Midbrain (tissue), 1 donor: ENCODE measurements at regions not wholly inside any gene's neighbourhood (a gene's known extent, or its start where the extent isn't known, plus 50 kb on each side); places are given as distances from the start of the nearest gene placed in this dataset.

ENCODE experiments used
- DNase-seq: peaks from one replicate; lab custom pipeline; 2025; lab: John Stamatoyannopoulos, UW

DNA sequence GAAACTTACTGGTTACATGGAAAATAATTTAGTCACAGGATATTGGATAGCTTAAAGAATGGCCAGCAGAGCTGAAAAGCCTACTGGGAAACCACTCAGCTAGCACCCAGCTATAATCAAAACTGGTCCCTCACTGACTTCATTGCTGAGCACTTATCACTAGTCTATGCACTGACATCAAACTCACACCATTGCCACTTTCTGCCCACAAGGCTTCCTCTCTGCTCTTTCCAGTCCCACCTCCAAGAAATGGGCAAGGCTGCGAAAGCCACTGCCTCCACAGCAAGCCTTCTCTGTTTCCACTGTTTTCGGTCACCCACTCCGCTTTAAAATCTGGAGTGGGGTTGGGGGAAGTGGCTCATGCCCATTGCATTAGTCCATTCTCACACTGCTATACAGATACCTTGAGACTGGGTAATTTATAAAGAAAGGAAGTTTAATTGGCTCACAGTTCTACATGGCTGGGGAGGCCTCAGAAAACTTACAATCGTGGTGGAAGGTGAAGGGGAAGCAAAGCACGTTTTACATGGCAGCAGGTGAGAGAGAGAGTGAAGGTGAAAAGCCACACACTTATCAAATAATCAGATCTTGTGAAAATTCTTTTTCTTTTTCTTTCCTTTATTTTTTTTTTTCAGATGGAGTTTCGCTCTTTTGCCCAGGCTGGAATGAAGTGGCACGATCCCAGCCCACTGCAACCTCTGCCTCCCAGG, 77.0 kb upstream of the CERS6 start:
- DNase-seq = no peak

DNA sequence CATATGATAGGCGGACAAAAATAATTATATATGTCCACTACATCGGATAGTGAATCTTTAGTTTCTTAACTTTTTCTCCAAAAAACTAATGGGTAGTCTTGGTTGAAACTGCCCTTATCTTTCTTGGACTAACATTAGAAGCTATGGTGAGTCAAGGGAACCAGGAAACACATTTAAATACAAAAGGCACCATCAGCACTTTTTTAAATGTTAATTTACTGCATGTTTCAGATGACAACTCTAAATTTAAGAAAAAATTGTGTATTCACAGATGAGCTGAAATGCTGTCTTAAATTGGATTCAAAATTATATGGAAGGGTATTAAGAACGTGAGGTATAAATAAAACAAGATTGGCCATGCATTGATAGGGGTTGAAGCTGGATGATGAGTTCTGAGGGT, 75.6 kb upstream of the CERS6 start:
- no peak for DNase-seq

DNA sequence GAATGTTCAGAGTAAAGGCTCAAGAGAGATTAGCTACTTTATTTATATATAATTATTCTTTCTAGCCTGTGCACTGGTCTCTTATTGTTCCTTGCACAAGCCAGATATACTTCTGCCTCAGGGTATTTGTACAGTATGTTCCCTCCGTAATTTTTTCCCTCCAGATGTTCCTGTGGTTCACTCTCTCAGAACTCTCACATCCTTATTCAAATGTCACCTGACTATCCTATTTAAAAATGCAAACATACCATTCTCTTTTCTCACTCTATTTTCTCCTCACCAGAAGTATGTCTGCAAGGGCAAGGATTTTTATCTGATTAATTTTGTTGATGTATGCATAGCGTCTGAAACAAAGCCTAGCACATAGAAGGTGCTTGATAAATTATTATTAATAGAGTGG, 64.0 kb upstream of the CERS6 start:
- no peak for DNase-seq

DNA sequence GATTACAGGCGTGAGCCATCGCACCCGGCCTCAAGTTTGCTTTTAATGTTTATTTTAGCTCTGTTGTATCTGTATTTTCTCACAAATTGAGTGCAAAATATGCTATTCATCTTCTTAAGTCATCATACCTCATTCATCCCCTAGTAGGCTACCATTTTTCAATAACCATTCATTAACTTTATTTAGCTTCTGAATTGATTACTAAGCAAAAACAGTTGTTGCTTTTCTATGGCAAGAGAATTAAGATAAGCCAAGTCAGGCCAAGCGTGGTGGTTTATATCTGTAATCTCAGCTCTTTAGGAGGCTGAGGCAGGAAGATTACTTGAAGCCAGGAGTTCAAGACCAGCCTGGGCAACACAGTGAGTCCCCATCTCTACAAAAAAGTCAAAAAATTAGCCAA, 63.3 kb upstream of the CERS6 start:
- no peak for DNase-seq

DNA sequence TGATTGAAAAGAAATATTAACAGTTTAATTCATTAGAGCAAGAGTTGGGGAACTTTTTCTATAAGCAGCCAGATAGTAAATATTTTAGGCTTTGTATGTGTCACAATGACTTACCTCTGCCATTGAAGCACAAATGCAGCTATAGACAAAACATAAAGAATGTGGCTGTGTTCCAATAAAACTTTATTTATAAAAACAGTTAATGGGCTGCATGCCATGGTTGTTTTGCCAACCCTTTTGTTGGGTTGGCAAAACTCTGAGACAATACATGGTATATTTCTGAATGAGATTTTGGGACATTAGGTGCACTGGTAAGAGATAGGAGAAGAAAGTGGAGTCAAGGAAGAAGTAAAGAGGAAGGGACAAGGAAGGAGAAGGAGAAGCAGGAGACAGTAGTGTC, 61.8 kb upstream of the CERS6 start:
- no peak for DNase-seq

DNA sequence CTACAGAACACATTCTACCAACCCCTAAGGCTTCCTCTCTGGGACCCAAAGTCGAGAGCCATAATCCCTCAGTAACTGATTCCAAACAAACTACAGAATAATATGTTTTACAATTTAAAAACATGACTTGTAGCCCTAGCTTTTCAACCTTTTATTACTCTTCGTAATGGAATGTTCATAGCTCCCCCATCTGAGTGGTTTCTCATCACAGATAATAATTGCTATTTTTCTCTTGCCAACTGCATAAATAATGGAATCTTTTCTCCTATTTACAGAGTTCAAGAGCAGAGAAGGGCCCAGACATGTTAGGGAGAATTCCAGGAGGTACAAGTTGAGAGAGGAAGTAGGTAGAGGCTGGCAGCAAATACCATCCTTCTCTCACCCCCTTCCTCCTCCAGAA, 59.9 kb upstream of the CERS6 start:
- DNase-seq = no peak

DNA sequence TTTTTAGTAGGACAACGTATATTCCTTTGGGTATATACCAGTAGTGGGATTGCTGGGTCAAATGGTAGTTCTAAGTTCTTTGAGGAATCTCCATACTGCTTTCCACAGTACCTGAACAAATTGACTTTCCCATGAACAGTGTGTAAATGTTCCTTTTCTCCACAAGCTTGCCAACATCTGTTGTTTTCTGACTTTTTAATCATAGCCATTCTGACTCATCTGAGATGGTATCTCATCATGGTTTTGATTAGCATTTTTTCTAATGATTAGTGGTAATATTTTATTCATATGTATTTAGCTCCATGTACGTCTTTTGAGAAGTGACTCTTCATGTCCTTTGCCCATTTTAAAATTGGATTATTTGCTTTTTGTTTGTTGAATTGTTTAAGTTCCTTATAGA, 58.4 kb upstream of the CERS6 start:
- DNase-seq = no peak

DNA sequence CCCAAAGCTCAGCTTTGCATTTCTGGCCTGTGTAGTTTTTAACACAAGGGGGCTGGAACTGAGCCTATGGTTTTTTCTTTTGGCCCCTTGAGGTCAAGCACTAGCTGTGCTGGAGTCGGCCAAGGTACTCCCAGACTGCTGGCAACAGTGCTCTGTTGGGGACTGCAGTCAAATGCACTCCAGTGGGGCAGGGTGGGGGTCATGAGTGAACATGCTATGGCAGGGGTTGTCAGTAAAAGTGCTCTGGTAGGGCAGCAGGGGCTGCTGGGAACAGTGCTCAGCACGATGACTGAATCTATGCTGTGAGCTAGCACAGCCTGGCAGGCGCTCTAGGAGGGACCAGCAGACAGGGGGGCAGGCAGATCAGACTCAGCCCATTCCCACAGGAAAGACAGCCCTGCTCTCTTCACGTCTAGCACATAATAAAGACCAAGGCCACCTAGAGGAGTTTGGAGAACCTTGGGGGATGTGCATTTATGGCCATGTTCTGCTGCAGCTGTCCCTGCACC, 55.0 kb upstream of the CERS6 start:
- DNase-seq = no peak

DNA sequence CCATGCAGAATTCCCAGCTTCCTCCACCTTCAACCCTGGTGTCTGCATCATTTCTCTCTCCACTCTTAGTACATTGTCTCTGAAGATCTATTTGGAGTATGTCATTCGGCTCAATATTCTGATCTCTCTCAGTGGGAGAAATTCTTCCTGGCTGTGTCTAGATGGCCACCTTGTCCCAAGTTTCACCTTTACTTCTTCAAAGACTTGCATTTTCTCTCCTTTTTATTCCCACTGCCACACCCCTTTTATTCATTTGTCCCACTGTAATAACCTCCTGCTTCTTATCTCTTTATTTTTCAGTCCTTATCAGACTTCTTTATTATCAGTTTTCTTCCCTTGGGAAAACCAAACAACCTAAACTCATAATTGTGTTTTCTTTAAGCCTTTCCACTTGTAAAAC, 54.3 kb upstream of the CERS6 start:
- DNase-seq = no peak

DNA sequence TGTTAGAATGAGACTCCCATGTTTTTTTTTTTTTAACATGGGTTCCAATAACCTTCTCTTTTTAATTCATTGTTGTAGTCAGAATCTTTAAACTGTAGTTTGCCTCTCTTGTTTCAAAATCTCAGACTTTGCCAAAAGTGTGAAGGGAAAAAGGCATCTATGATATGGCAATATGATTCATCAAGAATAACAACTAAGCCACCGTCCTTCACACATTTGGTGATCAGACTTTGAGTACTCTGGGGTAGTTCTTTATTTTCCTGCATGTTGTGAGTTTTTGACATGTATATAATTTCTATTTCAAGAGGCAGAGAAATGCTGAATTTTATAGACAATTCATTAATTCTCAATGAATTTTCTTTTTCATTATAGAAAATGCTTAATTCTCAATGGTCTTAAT, 53.5 kb upstream of the CERS6 start:
- DNase-seq = no peak

DNA sequence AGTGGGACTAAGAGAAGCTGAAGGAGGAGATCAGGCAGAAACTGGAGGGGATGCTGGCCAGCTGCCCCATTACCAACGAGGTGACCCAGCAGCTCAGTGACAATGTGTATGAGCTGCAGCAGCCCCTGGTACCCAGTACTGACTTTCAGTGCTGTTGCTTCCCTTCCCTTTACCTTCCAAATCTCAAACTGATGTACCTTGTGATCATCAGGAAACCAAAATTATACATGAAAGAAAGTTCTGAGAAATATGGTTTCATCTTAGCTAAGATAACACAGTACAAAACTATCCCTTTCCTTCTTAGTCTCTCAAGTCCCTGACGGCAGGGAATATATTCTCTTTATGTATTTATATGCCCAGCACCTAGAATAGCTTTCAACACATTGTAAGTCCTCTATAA, 52.3 kb upstream of the CERS6 start:
- DNase-seq = no peak

DNA sequence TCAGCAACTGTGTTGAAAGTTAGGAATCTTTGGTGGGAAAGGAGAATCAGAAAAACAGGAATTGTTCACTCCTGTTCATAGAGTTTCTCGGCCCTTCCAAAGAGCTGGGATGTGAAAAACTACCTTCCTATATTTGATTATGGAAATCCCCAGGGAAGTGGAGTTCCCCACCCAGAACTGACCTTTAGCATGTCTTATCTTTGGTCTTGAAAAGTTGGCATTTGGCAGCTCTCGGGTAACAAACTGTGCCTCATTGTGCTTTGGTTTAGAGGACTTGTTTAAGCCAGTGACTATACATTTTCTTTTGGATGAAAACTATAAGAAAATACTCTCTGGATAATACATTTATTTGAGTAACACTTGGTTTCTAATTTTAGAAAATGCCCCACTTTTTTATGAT, 51.3 kb upstream of the CERS6 start:
- no peak for DNase-seq
